ENCODE measurements at regions not wholly inside any gene's neighbourhood (a gene's known extent, or its start where the extent isn't known, plus 50 kb on each side); places are given as distances from the start of the nearest gene placed in this dataset.

GRCh38 chr5:108637134-108637533 is 110.6 kb upstream of the FER start:
- Mint-ChIP-seq H3K27me3 (ENCODE audit: unreplicated experiment) (no peaks in the 10 kb centered on the region), H3K27ac (ENCODE audit: unreplicated experiment) (no peak overlapping the region), H3K4me3 (ENCODE audit: unreplicated experiment) (no peak overlapping the region), H3K4me1 (ENCODE audit: unreplicated experiment) (peaks cover 10% of the 10 kb centered on the region), H3K9me3 (ENCODE audit: unreplicated experiment) (no peaks in the 10 kb centered on the region), H3K36me3 (ENCODE audit: unreplicated experiment) (no peaks in the 10 kb centered on the region)
- no peak for TF ChIP-seq CTCF (IDR thresholded peaks at IDR 0.05)
- DNase-seq (ENCODE audit: extremely low spot score, unreplicated experiment), result no peak

GRCh38 chr5:108636135-108636853 is 111.4 kb upstream of the FER start:
- Mint-ChIP-seq H3K27ac (ENCODE audit: unreplicated experiment) (no peak overlapping the region), H3K4me3 (ENCODE audit: unreplicated experiment) (no peak overlapping the region), H3K4me1 (ENCODE audit: unreplicated experiment) (peaks cover 6% of the 10 kb centered on the region), H3K27me3 (ENCODE audit: unreplicated experiment) (no peaks in the 10 kb centered on the region), H3K36me3 (ENCODE audit: unreplicated experiment) (no peaks in the 10 kb centered on the region), H3K9me3 (ENCODE audit: unreplicated experiment) (no peaks in the 10 kb centered on the region)
- TF ChIP-seq CTCF (IDR thresholded peaks at IDR 0.05), result no peak
- DNase-seq (ENCODE audit: extremely low spot score, unreplicated experiment), result no peak

GRCh38 chr5:108634617-108635288 is 112.9 kb upstream of the FER start:
- Mint-ChIP-seq H3K27me3 (ENCODE audit: unreplicated experiment) (no peaks in the 10 kb centered on the region), H3K36me3 (ENCODE audit: unreplicated experiment) (no peaks in the 10 kb centered on the region), H3K4me1 (ENCODE audit: unreplicated experiment) (peaks cover 4% of the 10 kb centered on the region), H3K4me3 (ENCODE audit: unreplicated experiment) (no peak overlapping the region), H3K9me3 (ENCODE audit: unreplicated experiment) (no peaks in the 10 kb centered on the region), H3K27ac (ENCODE audit: unreplicated experiment) (no peak overlapping the region)
- no peak for TF ChIP-seq CTCF (IDR thresholded peaks at IDR 0.05)
- no peak for DNase-seq (ENCODE audit: extremely low spot score, unreplicated experiment)

GRCh38 chr5:108634010-108634616 is 113.6 kb upstream of the FER start:
- TF ChIP-seq CTCF (IDR thresholded peaks at IDR 0.05), result no peak
- no peaks in the 10 kb centered on the region for H3K36me3 Mint-ChIP-seq (ENCODE audit: unreplicated experiment)
- no peaks in the 10 kb centered on the region for H3K27me3 Mint-ChIP-seq (ENCODE audit: unreplicated experiment)
- H3K4me3 Mint-ChIP-seq (ENCODE audit: unreplicated experiment), result no peak overlapping the region
- H3K27ac Mint-ChIP-seq (ENCODE audit: unreplicated experiment), result no peak overlapping the region
- DNase-seq (ENCODE audit: extremely low spot score, unreplicated experiment), result no peak
- H3K4me1 Mint-ChIP-seq (ENCODE audit: unreplicated experiment), result peaks cover 2% of the 10 kb centered on the region
- no peaks in the 10 kb centered on the region for H3K9me3 Mint-ChIP-seq (ENCODE audit: unreplicated experiment)

Data from osteocyte (in vitro differentiated cells).